Inflammatory macrophage (primary cell): ENCODE measurements at regions not wholly inside any gene's neighbourhood (a gene's known extent, or its start where the extent isn't known, plus 50 kb on each side); places are given as distances from the start of the nearest gene placed in this dataset.
"Not testable (repeated sequence)": the region's sequence is repeated elsewhere in the genome, so short reads cannot be mapped to it uniquely, and the experiment has no call there.

Experiments used
- DNase-seq, 2 donors: peaks; one replicate each; pipeline ENCODE4 v3.0.0-alpha.2; 2020 to 2022

GRCh38 chr1:234897754-234898454 is 230.7 kb downstream of the TOMM20 start:
- DNase-seq = no peak

- no peak for DNase-seq
Measured at GRCh38 chr1:234897390-234897749, 231.3 kb downstream of the TOMM20 start.

GRCh38 chr1:234896477-234897389 is 231.9 kb downstream of the TOMM20 start:
- DNase-seq = no peak

- peak in 1 of 2 donors; percentile 38 for DNase-seq
Measured at GRCh38 chr1:234893725-234894630, 234.7 kb downstream of the TOMM20 start.

- no peak for DNase-seq
Measured at GRCh38 chr1:234893359-234893724, 235.3 kb downstream of the TOMM20 start.

GRCh38 chr1:234892642-234893041 is 236.0 kb downstream of the TOMM20 start:
- no peak for DNase-seq

- DNase-seq = no peak
Measured at GRCh38 chr1:234891427-234891826, 237.2 kb downstream of the TOMM20 start.

- DNase-seq = no peak
Measured at GRCh38 chr1:234889643-234890042, 239.0 kb downstream of the TOMM20 start.

- not testable (repeated sequence) for DNase-seq
Measured at GRCh38 chr1:234888247-234888646, 240.4 kb downstream of the TOMM20 start.

GRCh38 chr1:234887016-234887900 is 241.4 kb downstream of the TOMM20 start:
- DNase-seq = no peak

- peak; percentile 54 to 70 for DNase-seq
Measured at GRCh38 chr1:234886081-234886984, 242.3 kb downstream of the TOMM20 start.

- DNase-seq = no peak
Measured at GRCh38 chr1:234885601-234886000, 243.0 kb downstream of the TOMM20 start.

- no peak for DNase-seq
Measured at GRCh38 chr1:234884701-234885100, 243.9 kb downstream of the TOMM20 start.

- DNase-seq = no peak
Measured at GRCh38 chr1:234884006-234884405, 244.6 kb downstream of the TOMM20 start.

- DNase-seq = no peak
Measured at GRCh38 chr1:234882898-234883297, 245.7 kb downstream of the TOMM20 start.

GRCh38 chr1:234881893-234882771 is 246.5 kb downstream of the TOMM20 start:
- DNase-seq = no peak

GRCh38 chr1:234879147-234880080 is 249.2 kb downstream of the TOMM20 start:
- no peak for DNase-seq

GRCh38 chr1:234878288-234878687 is 250.3 kb downstream of the TOMM20 start:
- DNase-seq = no peak

GRCh38 chr1:234877761-234878160 is 250.9 kb downstream of the TOMM20 start:
- DNase-seq = no peak
